Progenitor cell of endocrine pancreas (in vitro differentiated cells): ENCODE measurements at regions not wholly inside any gene's neighbourhood (a gene's known extent, or its start where the extent isn't known, plus 50 kb on each side); places are given as distances from the start of the nearest gene placed in this dataset.

Source experiments
- DNase-seq: peaks from one replicate; pipeline ENCODE4 v3.0.0; 2021; ENCODE audit warnings: low spot score; ENCODE audit not compliant: unreplicated experiment
- H3K27ac Mint-ChIP-seq: 2 replicates; pipeline ENCODE4 v1.8.0; 2021; ENCODE audit warnings: mild to moderate bottlenecking, moderate library complexity, mixed read lengths
- H3K27me3 Mint-ChIP-seq: 2 replicates; pipeline ENCODE4 v1.8.0; 2021; ENCODE audit warnings: mixed read lengths
- H3K36me3 Mint-ChIP-seq: 2 replicates; pipeline ENCODE4 v1.8.0; 2022; ENCODE audit warnings: mixed read lengths; ENCODE audit not compliant: insufficient read depth
- H3K4me1 Mint-ChIP-seq: 2 replicates; pipeline ENCODE4 v1.8.0; 2021; ENCODE audit warnings: low read depth, mixed read lengths
- H3K4me3 Mint-ChIP-seq: 2 replicates; pipeline ENCODE4 v1.8.0; 2021; ENCODE audit warnings: low read depth, mild to moderate bottlenecking, moderate library complexity, mixed read lengths
- H3K9me3 Mint-ChIP-seq: 2 replicates; pipeline ENCODE4 v1.8.0; 2021; ENCODE audit warnings: low read depth, mixed read lengths
- TF ChIP-seq, protein P1 (sequence below): fragments of 200-600 bp; sonication (generic); IDR thresholded peaks from one replicate; pipeline ENCODE4 v1.5.0; 2021; ENCODE audit warnings: antibody characterized with exemption, mild to moderate bottlenecking; ENCODE audit not compliant: unreplicated experiment

DNA sequence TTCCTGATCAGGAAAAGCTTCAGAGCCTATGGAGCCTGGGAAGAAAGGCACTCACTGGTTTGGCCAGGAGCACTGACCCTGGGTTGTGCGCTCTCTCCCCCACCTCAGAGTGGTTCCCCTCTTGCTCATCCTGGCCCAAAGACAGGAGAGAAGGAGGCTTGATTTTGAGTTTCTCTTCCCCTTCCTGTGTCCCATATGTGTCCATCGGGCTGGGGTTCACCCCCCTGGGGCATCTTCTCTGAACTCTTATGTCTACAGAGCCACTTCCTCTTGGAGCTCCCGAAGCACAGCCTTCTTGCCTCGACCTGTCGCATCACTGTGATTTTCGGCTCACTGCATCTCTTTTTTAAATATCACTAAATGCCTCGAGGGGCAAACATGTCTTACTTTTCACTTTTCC is 692.3 kb downstream of the RNF144A start:
- DNase-seq = no peak
- Mint-ChIP-seq H3K4me1 (no peaks in the 10 kb centered on the region), H3K9me3 (no peaks in the 10 kb centered on the region), H3K27ac (no peak overlapping the region), H3K4me3 (no peak overlapping the region), H3K27me3 (peaks cover 16% of the 10 kb centered on the region), H3K36me3 (no peaks in the 10 kb centered on the region)
- TF ChIP-seq, protein P1, sequence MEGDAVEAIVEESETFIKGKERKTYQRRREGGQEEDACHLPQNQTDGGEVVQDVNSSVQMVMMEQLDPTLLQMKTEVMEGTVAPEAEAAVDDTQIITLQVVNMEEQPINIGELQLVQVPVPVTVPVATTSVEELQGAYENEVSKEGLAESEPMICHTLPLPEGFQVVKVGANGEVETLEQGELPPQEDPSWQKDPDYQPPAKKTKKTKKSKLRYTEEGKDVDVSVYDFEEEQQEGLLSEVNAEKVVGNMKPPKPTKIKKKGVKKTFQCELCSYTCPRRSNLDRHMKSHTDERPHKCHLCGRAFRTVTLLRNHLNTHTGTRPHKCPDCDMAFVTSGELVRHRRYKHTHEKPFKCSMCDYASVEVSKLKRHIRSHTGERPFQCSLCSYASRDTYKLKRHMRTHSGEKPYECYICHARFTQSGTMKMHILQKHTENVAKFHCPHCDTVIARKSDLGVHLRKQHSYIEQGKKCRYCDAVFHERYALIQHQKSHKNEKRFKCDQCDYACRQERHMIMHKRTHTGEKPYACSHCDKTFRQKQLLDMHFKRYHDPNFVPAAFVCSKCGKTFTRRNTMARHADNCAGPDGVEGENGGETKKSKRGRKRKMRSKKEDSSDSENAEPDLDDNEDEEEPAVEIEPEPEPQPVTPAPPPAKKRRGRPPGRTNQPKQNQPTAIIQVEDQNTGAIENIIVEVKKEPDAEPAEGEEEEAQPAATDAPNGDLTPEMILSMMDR = no peak

GRCh38 chr2:7609974-7610373 is 692.8 kb downstream of the RNF144A start:
- H3K4me1 Mint-ChIP-seq = no peaks in the 10 kb centered on the region
- H3K27me3 Mint-ChIP-seq = peaks cover 16% of the 10 kb centered on the region
- TF ChIP-seq, protein P1 = no peak
- H3K27ac Mint-ChIP-seq = no peak overlapping the region
- no peak for DNase-seq
- H3K4me3 Mint-ChIP-seq = no peak overlapping the region
- H3K36me3 Mint-ChIP-seq = no peaks in the 10 kb centered on the region
- no peaks in the 10 kb centered on the region for H3K9me3 Mint-ChIP-seq

DNA sequence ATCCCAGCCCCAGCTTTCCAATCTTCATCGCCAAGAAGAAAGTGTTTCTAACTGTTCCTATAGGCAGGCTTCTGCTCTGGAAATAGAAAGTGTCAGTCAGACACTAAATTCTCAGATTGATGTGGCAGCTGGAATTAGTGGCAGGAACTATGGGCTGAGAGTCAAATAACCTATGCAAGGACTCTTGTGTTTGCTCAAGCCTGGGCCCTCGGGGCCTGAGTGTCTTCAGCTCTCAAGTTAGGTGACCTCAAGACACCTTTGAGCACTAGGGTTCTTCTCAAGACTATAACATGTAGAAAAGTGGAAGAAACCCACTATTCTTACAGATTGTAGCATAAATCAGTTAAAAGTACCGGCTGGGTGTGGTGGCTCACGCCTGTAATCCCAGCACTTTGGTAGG is 694.5 kb downstream of the RNF144A start:
- Mint-ChIP-seq H3K36me3 (no peaks in the 10 kb centered on the region), H3K27ac (no peak overlapping the region), H3K27me3 (peaks cover 16% of the 10 kb centered on the region), H3K9me3 (no peaks in the 10 kb centered on the region), H3K4me1 (no peaks in the 10 kb centered on the region), H3K4me3 (no peak overlapping the region)
- TF ChIP-seq, protein P1 = no peak
- DNase-seq = no peak

- DNase-seq = no peak
- H3K4me3 Mint-ChIP-seq = no peak overlapping the region
- no peaks in the 10 kb centered on the region for H3K9me3 Mint-ChIP-seq
- H3K27me3 Mint-ChIP-seq = peaks cover 15% of the 10 kb centered on the region
- H3K4me1 Mint-ChIP-seq = no peaks in the 10 kb centered on the region
- no peaks in the 10 kb centered on the region for H3K36me3 Mint-ChIP-seq
- TF ChIP-seq, protein P1 = no peak
- no peak overlapping the region for H3K27ac Mint-ChIP-seq
These were observed 695.8 kb downstream of the RNF144A start for GRCh38 chr2:7612969-7613368.

- no peaks in the 10 kb centered on the region for H3K36me3 Mint-ChIP-seq
- TF ChIP-seq, protein P1 = no peak
- H3K27me3 Mint-ChIP-seq = peaks cover 14% of the 10 kb centered on the region
- H3K9me3 Mint-ChIP-seq = no peaks in the 10 kb centered on the region
- H3K4me1 Mint-ChIP-seq = no peaks in the 10 kb centered on the region
- H3K27ac Mint-ChIP-seq = no peak overlapping the region
- DNase-seq = no peak
- no peak overlapping the region for H3K4me3 Mint-ChIP-seq
These were observed 696.6 kb downstream of the RNF144A start for GRCh38 chr2:7613831-7614230.
